ENCODE measurements at regions not wholly inside any gene's neighbourhood (a gene's known extent, or its start where the extent isn't known, plus 50 kb on each side); places are given as distances from the start of the nearest gene placed in this dataset.

- CTCF ChIA-PET = no interaction called here
- Histone ChIP-seq H3K27me3 (ENCODE audit: control insufficient read depth, insufficient read depth, low read length) (no peaks in the 10 kb centered on the region), H3K4me3 (ENCODE audit: low read depth, low read length) (no peak overlapping the region), H3K27ac (ENCODE audit: low read depth, low read length) (no peak overlapping the region), H3K9me3 (ENCODE audit: control insufficient read depth, insufficient read depth, low read length) (peaks cover 21% of the 10 kb centered on the region)
- no peak for DNase-seq (ENCODE audit: low read depth, low spot score)
- no peak for TF ChIP-seq CTCF (IDR thresholded peaks at IDR 0.05; ENCODE audit: low read depth, low read length)
- POLR2A ChIA-PET = no interaction called here
These were observed 1049.1 kb downstream of the TRHDE start for GRCh38 chr12:73321319-73321718.

- H3K9me3 ChIP-seq (ENCODE audit: control insufficient read depth, insufficient read depth, low read length) = peaks cover 21% of the 10 kb centered on the region
- H3K4me3 ChIP-seq (ENCODE audit: low read depth, low read length) = no peak overlapping the region
- CTCF ChIA-PET = no interaction called here
- no peak for DNase-seq (ENCODE audit: low read depth, low spot score)
- no peaks in the 10 kb centered on the region for H3K27me3 ChIP-seq (ENCODE audit: control insufficient read depth, insufficient read depth, low read length)
- POLR2A ChIA-PET = no interaction called here
- H3K27ac ChIP-seq (ENCODE audit: low read depth, low read length) = no peak overlapping the region
- no peak for TF ChIP-seq CTCF (IDR thresholded peaks at IDR 0.05; ENCODE audit: low read depth, low read length)
These were observed 1049.6 kb downstream of the TRHDE start for GRCh38 chr12:73321776-73322175.

- H3K27me3 ChIP-seq (ENCODE audit: control insufficient read depth, insufficient read depth, low read length) = no peaks in the 10 kb centered on the region
- H3K9me3 ChIP-seq (ENCODE audit: control insufficient read depth, insufficient read depth, low read length) = no peaks in the 10 kb centered on the region
- no peak overlapping the region for H3K4me3 ChIP-seq (ENCODE audit: low read depth, low read length)
- POLR2A ChIA-PET = no interaction called here
- no peak for TF ChIP-seq CTCF (IDR thresholded peaks at IDR 0.05; ENCODE audit: low read depth, low read length)
- no peak overlapping the region for H3K27ac ChIP-seq (ENCODE audit: low read depth, low read length)
- CTCF ChIA-PET = no interaction called here
- no peak for DNase-seq (ENCODE audit: low read depth, low spot score)
These were observed 1058.6 kb downstream of the TRHDE start for GRCh38 chr12:73330584-73331351.

- no peak for TF ChIP-seq CTCF (IDR thresholded peaks at IDR 0.05; ENCODE audit: low read depth, low read length)
- Histone ChIP-seq H3K27me3 (ENCODE audit: control insufficient read depth, insufficient read depth, low read length) (no peaks in the 10 kb centered on the region), H3K4me3 (ENCODE audit: low read depth, low read length) (no peak overlapping the region), H3K9me3 (ENCODE audit: control insufficient read depth, insufficient read depth, low read length) (peaks cover 5% of the 10 kb centered on the region; the same call in 1 of the 2 replicates), H3K27ac (ENCODE audit: low read depth, low read length) (no peak overlapping the region)
- ChIA-PET CTCF (no interaction called here), POLR2A (no interaction called here)
- DNase-seq (ENCODE audit: low read depth, low spot score) = no peak
These were observed 1069.5 kb downstream of the TRHDE start for GRCh38 chr12:73341559-73342247.

- POLR2A ChIA-PET = no interaction called here
- Histone ChIP-seq H3K27me3 (ENCODE audit: control insufficient read depth, insufficient read depth, low read length) (no peaks in the 10 kb centered on the region), H3K4me3 (ENCODE audit: low read depth, low read length) (no peak overlapping the region), H3K9me3 (ENCODE audit: control insufficient read depth, insufficient read depth, low read length) (peaks cover 5% of the 10 kb centered on the region; the same call in 1 of the 2 replicates), H3K27ac (ENCODE audit: low read depth, low read length) (no peak overlapping the region)
- CTCF ChIA-PET = no interaction called here
- no peak for TF ChIP-seq CTCF (IDR thresholded peaks at IDR 0.05; ENCODE audit: low read depth, low read length)
- no peak for DNase-seq (ENCODE audit: low read depth, low spot score)
These were observed 1070.6 kb downstream of the TRHDE start for GRCh38 chr12:73342733-73343132.

All from AG04450 (cell line).